Upper lobe of right lung (tissue), 1 donor: ENCODE measurements at regions not wholly inside any gene's neighbourhood (a gene's known extent, or its start where the extent isn't known, plus 50 kb on each side); places are given as distances from the start of the nearest gene placed in this dataset.

Experiments used
- ATAC-seq: fragments of 200-7000 bp; cut with Tn5 transposase; one replicate; pipeline ENCODE4 v1.9.1; 2020; ENCODE audit warnings: mild to moderate bottlenecking, moderate library complexity
- DNase-seq: peaks from one replicate; pipeline ENCODE4 v3.0.0-alpha.2; 2020
- H3K27ac ChIP-seq: fragments of 200-600 bp; one replicate; pipeline ENCODE4 v1.8.0; 2022
- H3K27me3 ChIP-seq: fragments of 200-600 bp; one replicate; pipeline ENCODE4 v1.8.0; 2022; ENCODE audit warnings: mild to moderate bottlenecking
- H3K36me3 ChIP-seq: fragments of 200-600 bp; one replicate; pipeline ENCODE4 v1.8.0; 2022
- H3K4me1 ChIP-seq: fragments of 200-600 bp; one replicate; pipeline ENCODE4 v1.8.0; 2022
- H3K4me3 ChIP-seq: fragments of 200-600 bp; one replicate; pipeline ENCODE4 v1.8.0; 2022; ENCODE audit warnings: mild to moderate bottlenecking
- H3K9me3 ChIP-seq: fragments of 200-600 bp; one replicate; pipeline ENCODE4 v1.8.0; 2022
- CTCF ChIP-seq: fragments of 200-600 bp; IDR thresholded peaks from one replicate; pipeline ENCODE4 v1.8.0; 2022; ENCODE audit warnings: antibody characterized with exemption
- intact Hi-C: fragments of 100-400 bp; cut with DNase I; formaldehyde crosslinking; loops from one replicate; pipeline ENCODE4 v1.11.0; 2022
- donor health status: DM: no; HTN: yes; CAD: no; lungs with severe emphysema.

DNA sequence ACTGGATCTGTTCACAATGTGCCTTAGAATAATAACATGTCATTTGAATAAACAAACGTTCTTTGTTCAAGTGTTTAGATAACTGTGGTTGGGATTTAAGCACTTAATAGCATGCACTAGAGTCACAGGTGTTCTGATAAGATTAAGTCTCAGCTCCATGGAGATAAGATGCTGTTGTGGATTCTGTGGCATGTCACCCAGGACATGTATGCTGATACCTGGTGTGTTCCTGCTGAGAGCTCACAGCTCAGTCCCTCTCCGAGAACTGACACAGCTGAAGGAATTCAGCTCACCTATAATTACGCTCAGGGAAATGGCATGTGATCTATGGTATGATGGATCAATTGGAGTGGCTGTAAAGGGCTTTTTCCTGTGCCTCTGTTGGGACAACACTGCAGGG, 75.4 kb upstream of the ST6GAL2 start:
- no peaks in the 10 kb centered on the region for H3K4me1 ChIP-seq
- no peaks in the 10 kb centered on the region for H3K36me3 ChIP-seq
- H3K27ac ChIP-seq, result no peak overlapping the region
- intact Hi-C loops, result no loop called here
- no peaks in the 10 kb centered on the region for H3K9me3 ChIP-seq
- H3K4me3 ChIP-seq, result no peak overlapping the region
- TF ChIP-seq CTCF, result no peak
- no peaks in the 10 kb centered on the region for H3K27me3 ChIP-seq
- DNase-seq, result no peak
- ATAC-seq, result no peak

DNA sequence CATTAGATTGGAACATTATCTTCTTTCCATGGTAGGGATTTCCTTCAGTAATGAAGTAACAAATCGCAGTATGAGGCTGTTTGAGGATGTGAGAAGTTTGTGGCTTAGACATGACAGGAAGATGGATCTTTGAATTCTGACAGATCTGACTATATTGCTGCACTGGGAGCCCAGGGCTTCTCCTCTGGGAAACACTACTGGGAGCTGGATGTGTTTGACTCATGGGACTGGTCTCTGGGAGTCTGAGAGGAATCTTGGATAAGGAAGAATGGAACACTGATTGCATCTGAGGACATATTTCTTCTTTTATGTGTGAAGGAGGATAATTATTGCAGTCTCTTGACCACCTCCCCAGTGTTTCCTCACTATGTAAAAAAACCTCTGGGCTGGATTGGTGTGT, 77.2 kb upstream of the ST6GAL2 start:
- H3K9me3 ChIP-seq, result no peaks in the 10 kb centered on the region
- intact Hi-C loops, result no loop called here
- no peak overlapping the region for H3K27ac ChIP-seq
- no peak for DNase-seq
- no peaks in the 10 kb centered on the region for H3K4me1 ChIP-seq
- no peak for ATAC-seq
- no peak for TF ChIP-seq CTCF
- H3K36me3 ChIP-seq, result no peaks in the 10 kb centered on the region
- no peaks in the 10 kb centered on the region for H3K27me3 ChIP-seq
- no peak overlapping the region for H3K4me3 ChIP-seq

DNA sequence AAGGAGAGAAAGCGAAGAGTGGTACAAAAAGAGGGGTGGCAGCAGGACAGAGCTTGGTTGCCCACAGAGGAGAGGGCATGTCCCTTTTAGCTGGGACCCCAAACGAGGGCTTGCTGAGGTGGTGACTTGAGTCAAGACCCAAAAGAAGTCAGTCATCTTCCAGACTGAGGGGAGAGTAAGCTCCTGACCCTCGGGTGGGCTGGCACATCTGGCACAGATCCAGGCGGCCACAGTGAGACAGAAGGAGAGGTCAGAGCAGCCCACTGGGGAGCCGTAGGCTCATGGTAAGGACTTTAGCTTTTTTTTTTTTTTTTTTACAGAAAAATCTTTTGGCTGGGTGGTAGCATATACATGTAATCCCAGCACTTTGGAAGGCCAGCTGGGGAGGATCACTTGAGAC, 77.9 kb upstream of the ST6GAL2 start:
- Histone ChIP-seq H3K27me3 (no peaks in the 10 kb centered on the region), H3K36me3 (no peaks in the 10 kb centered on the region), H3K4me1 (no peaks in the 10 kb centered on the region), H3K9me3 (no peaks in the 10 kb centered on the region), H3K27ac (no peak overlapping the region), H3K4me3 (no peak overlapping the region)
- TF ChIP-seq CTCF, result no peak
- no peak for DNase-seq
- intact Hi-C loops, result no loop called here
- ATAC-seq, result no peak

DNA sequence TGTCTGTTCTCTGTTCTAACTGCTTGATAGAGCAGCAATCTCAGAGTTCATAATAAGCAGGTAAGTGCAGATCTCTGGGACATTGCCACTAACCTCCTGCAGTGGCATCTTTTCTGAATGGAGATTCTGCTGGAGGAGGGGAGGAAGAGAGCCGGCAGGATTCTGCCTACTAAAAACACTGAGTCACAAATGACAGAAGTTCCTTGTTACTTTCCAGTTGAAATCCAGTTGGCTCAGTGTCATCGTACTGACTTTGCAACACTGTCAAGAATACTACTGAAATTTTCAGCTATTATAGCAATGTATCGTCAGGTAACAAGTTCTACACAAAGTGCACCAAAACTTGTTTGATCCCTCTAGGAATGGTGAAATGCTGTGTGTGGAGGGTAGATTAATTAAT, 79.6 kb upstream of the ST6GAL2 start:
- DNase-seq (no peak), ATAC-seq (no peak)
- H3K9me3 ChIP-seq, result no peaks in the 10 kb centered on the region
- no peaks in the 10 kb centered on the region for H3K27me3 ChIP-seq
- H3K36me3 ChIP-seq, result no peaks in the 10 kb centered on the region
- no peak for TF ChIP-seq CTCF
- intact Hi-C loops, result no loop called here
- H3K4me1 ChIP-seq, result no peaks in the 10 kb centered on the region
- no peak overlapping the region for H3K4me3 ChIP-seq
- no peak overlapping the region for H3K27ac ChIP-seq

DNA sequence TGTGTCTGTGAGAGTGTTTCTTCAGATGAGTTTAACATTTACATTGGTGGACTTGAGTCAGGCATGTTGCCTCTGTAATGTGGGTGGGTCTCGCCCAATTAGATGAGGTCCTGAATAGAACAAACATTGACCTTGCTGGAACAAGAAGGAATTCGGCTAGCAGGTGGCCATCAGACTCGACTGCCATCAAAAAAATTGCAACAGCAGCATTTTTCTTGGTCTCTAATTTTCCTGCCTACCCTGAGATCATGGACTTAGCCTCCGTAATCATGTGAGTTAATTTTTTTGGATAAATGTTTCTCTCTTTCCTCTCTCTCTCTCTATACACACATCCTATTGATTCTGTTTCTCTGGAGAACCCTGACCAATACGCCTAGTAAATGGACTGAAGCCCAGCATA, 83.8 kb upstream of the ST6GAL2 start:
- ATAC-seq (no peak), DNase-seq (no peak)
- Histone ChIP-seq H3K4me1 (no peaks in the 10 kb centered on the region), H3K4me3 (no peak overlapping the region), H3K27ac (no peak overlapping the region), H3K36me3 (no peaks in the 10 kb centered on the region), H3K27me3 (no peaks in the 10 kb centered on the region), H3K9me3 (no peaks in the 10 kb centered on the region)
- intact Hi-C loops, result no loop called here
- TF ChIP-seq CTCF, result no peak

- intact Hi-C loops, result no loop called here
- ATAC-seq, result no peak
Measured at GRCh38 chr2:106970471-106971261, 84.7 kb upstream of the ST6GAL2 start.

More at GRCh38 chr2:106970471-106971261, 84.7 kb upstream of the ST6GAL2 start:
- no peaks in the 10 kb centered on the region for H3K27me3 ChIP-seq
- H3K4me1 ChIP-seq, result no peaks in the 10 kb centered on the region
- H3K9me3 ChIP-seq, result no peaks in the 10 kb centered on the region
- no peak overlapping the region for H3K4me3 ChIP-seq
- no peaks in the 10 kb centered on the region for H3K36me3 ChIP-seq
- no peak overlapping the region for H3K27ac ChIP-seq
- DNase-seq, result no peak
- TF ChIP-seq CTCF, result no peak
